Epithelial cell of proximal tubule (primary cell): ENCODE measurements at regions not wholly inside any gene's neighbourhood (a gene's known extent, or its start where the extent isn't known, plus 50 kb on each side); places are given as distances from the start of the nearest gene placed in this dataset.
"Not testable (repeated sequence)": the region's sequence is repeated elsewhere in the genome, so short reads cannot be mapped to it uniquely, and the experiment has no call there.

Experiments used
- DNase-seq: peaks from one replicate; pipeline ENCODE4 v3.0.0-alpha.2; 2011; ENCODE audit warnings: low read depth
- H3K4me3 ChIP-seq: 2 replicates; pipeline ENCODE4 v1.5.1; 2011; ENCODE audit warnings: low read depth, mild to moderate bottlenecking, low read length
- TF ChIP-seq, protein P1 (sequence below): conservative IDR thresholded peaks from 2 replicates; pipeline ENCODE4 v1.5.1; 2012; ENCODE audit warnings: low read depth, mild to moderate bottlenecking, low read length

DNA sequence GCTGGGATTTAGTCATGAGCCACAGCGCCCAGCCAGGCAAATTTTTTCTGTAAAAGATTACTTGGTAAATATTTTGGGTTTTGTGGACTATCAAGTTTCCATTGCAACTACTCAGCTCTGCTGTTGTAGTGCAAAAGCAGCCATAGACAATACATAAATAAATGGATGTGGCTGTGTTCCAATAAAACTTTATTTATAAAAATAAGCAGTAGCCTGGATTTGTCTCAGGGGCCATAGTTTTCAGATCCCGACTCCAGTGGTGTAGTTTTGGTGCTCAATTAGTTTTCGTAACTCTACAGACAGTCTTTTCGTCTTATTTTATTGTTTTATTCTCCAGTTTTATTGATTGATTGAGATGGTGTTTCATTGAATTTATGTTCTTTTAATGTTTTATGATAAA lies 80.1 kb upstream of the IVNS1ABP start:
- DNase-seq: no peak
- TF ChIP-seq, protein P1, sequence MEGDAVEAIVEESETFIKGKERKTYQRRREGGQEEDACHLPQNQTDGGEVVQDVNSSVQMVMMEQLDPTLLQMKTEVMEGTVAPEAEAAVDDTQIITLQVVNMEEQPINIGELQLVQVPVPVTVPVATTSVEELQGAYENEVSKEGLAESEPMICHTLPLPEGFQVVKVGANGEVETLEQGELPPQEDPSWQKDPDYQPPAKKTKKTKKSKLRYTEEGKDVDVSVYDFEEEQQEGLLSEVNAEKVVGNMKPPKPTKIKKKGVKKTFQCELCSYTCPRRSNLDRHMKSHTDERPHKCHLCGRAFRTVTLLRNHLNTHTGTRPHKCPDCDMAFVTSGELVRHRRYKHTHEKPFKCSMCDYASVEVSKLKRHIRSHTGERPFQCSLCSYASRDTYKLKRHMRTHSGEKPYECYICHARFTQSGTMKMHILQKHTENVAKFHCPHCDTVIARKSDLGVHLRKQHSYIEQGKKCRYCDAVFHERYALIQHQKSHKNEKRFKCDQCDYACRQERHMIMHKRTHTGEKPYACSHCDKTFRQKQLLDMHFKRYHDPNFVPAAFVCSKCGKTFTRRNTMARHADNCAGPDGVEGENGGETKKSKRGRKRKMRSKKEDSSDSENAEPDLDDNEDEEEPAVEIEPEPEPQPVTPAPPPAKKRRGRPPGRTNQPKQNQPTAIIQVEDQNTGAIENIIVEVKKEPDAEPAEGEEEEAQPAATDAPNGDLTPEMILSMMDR: no peak
- no peak overlapping the region for H3K4me3 ChIP-seq

DNA sequence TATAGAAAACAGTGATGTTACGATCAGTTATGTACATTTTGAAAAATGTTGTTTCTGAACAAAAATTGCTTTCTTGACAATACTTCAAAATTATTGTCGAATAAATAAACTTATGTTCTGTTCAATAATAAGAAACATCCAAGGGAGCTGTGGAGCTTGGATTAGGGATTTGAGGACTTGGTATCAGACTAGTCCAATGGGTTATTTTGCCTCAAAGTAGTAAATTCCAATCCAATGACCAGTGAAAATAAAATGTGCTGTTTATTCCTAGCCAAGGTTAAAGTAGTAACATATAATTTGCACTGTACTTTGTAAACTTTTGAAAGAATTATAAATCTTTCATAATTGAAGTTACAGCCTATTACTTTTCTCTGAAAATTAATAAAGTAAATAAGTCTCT lies 79.1 kb upstream of the IVNS1ABP start:
- H3K4me3 ChIP-seq: no peak overlapping the region
- no peak for DNase-seq
- TF ChIP-seq, protein P1: no peak

DNA sequence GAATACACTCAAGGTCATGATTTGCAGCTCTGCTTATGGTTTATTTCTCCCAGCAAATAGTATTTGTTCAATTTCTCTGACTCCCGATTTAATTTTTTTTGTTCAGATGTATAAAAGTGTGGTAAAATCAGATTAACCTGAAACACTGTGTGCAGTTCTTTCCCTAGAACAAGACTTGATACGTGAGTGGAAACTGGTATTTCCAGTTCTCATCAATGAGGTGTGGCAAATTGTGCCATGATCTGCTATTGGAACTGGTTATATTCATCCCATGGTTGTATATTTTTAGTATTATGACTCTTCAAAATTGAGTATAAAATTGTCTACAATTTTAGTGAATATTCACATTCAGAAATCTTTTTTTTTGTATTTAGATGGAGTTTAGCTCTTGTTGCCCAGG lies 76.8 kb upstream of the IVNS1ABP start:
- no peak for DNase-seq
- TF ChIP-seq, protein P1: no peak

DNA sequence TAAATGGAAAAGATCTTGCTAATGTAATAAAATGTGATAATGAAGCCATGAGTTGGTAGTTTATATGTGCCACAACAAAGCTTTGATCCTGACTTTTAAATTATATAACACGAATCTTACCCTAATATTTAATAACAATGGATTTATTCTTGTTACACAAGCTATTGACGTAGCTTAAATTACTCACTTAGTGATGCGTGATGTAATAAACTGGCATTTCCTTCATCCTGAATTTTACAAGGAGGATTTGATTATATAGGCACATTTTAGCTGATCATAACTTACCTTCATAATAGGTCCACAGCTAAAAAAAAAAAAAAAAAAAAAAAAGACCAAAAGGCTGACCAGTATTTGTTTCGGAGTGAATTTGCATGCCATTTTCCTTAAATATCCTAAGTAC lies 76.2 kb upstream of the IVNS1ABP start:
- no peak for DNase-seq
- TF ChIP-seq, protein P1: no peak
- no peak overlapping the region for H3K4me3 ChIP-seq

More for the DNA sequence above, 76.8 kb upstream of the IVNS1ABP start:
- no peak overlapping the region for H3K4me3 ChIP-seq

DNA sequence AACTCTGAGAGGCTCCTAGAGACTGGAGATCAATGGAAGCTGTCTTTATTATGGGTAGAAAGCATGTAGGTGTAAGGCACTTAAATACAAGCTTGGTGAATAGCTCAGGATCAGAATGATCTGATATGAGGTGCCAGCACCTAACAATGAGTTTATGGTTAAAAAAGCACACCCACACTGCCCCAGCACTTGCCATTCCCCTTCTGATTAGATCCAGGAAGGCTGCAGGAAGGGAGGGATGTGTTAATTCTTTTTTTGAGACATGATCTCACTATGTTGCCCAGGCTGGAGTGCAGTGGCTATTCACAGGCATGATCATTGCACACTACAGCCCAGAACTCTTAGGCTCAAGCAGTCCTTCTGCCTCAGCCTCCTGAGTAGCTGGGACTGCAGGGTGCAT lies 71.8 kb upstream of the IVNS1ABP start:
- H3K4me3 ChIP-seq: no peak overlapping the region
- TF ChIP-seq, protein P1: no peak
- DNase-seq: no peak

DNA sequence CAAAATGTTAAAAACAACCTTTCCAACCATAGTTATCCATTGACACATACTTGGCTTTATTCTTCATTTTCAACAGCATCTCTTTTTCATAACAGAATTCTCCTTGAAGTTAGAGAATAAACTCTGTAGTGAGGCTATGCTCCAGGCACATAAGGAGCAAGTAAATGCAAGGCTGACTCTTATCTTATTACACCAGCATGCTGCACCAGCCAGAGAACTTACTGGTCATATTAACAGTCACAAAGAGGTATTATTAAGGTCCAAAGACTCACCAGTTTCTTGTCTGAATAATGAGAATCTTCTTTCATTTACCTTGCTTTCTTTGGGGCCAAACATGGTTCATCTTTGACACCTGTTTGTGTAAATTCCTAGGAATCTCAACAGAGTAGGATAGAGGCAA lies 71.3 kb upstream of the IVNS1ABP start:
- TF ChIP-seq, protein P1: no peak
- DNase-seq: no peak

DNA sequence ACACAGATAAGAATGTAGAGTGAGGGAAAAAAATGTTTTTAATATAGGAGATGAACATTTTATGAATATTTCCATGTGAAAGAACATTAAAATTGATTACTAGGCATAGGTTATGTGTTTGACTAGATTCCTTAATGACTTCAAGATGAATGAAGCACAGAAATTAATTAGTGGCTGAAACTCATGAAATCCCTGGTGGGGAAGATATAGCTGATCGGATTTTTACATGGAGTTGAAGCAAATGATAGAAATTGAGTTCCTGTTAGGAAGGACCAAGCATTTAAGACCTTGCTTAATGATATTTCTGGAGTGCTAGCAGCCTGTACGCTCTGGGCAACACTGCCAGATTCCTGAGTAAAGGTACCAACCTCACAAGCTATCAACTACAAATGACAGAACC lies 68.9 kb upstream of the IVNS1ABP start:
- H3K4me3 ChIP-seq: no peak overlapping the region
- TF ChIP-seq, protein P1: no peak
- DNase-seq: no peak

More for the DNA sequence above, 71.3 kb upstream of the IVNS1ABP start:
- no peak overlapping the region for H3K4me3 ChIP-seq

DNA sequence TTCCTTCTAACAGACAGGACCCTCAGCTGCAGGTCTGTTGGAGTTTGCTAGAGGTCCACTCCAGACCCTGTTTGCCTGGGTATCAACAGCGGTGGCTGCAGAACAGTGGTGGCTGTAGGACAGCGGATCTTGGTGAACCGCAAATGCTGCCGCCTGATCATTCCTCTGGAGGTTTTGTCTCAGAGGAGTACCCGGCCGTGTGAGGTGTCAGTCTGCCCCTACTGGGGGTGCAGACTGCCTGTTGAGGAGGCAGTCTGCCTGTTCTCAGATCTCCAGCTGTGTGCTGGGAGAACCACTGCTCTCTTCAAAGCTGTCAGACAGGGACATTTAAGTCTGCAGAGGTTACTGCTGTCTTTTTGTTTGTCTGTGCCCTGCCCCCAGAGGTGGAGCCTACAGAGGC lies 66.8 kb upstream of the IVNS1ABP start:
- DNase-seq, H3K4me3 ChIP-seq: not testable (repeated sequence)
